NCI-H345 treated with DMSO at 0.1 percent for 48 hours (cell line): ENCODE measurements at regions not wholly inside any gene's neighbourhood (a gene's known extent, or its start where the extent isn't known, plus 50 kb on each side); places are given as distances from the start of the nearest gene placed in this dataset.
"Not testable (repeated sequence)": the region's sequence is repeated elsewhere in the genome, so short reads cannot be mapped to it uniquely, and the experiment has no call there.

ENCODE experiments used
- DNase-seq: peaks from one replicate; lab custom pipeline; 2025; ENCODE audit not compliant: unreplicated experiment; lab: John Stamatoyannopoulos, UW

- not testable (repeated sequence) for DNase-seq
Observed at GRCh38 chr3:912717-913116, 180.1 kb upstream of the CNTN6 start.

GRCh38 chr3:923161-923910, 169.5 kb upstream of the CNTN6 start:
- DNase-seq: no peak

- no peak for DNase-seq
Observed at GRCh38 chr3:930866-931265, 162.0 kb upstream of the CNTN6 start.

GRCh38 chr3:933326-933725, 159.5 kb upstream of the CNTN6 start:
- DNase-seq: no peak

GRCh38 chr3:944786-945185, 148.0 kb upstream of the CNTN6 start:
- no peak for DNase-seq

GRCh38 chr3:945738-946137, 147.1 kb upstream of the CNTN6 start:
- no peak for DNase-seq

GRCh38 chr3:952906-953305, 139.9 kb upstream of the CNTN6 start:
- no peak for DNase-seq

- no peak for DNase-seq
Observed at GRCh38 chr3:963255-963654, 129.6 kb upstream of the CNTN6 start.

- DNase-seq: no peak
Observed at GRCh38 chr3:963755-964154, 129.1 kb upstream of the CNTN6 start.

- no peak for DNase-seq
Observed at GRCh38 chr3:965826-966225, 127.0 kb upstream of the CNTN6 start.

- no peak for DNase-seq
Observed at GRCh38 chr3:966341-966740, 126.5 kb upstream of the CNTN6 start.

- no peak for DNase-seq
Observed at GRCh38 chr3:973340-973739, 119.5 kb upstream of the CNTN6 start.

GRCh38 chr3:976006-976405, 116.8 kb upstream of the CNTN6 start:
- no peak for DNase-seq

- no peak for DNase-seq
Observed at GRCh38 chr3:981156-981555, 111.7 kb upstream of the CNTN6 start.

GRCh38 chr3:988785-989184, 104.0 kb upstream of the CNTN6 start:
- DNase-seq: no peak

- no peak for DNase-seq
Observed at GRCh38 chr3:992871-993270, 100.0 kb upstream of the CNTN6 start.

GRCh38 chr3:1002010-1002409, 90.8 kb upstream of the CNTN6 start:
- DNase-seq: no peak

- no peak for DNase-seq
Observed at GRCh38 chr3:1007866-1008265, 85.0 kb upstream of the CNTN6 start.

GRCh38 chr3:1010228-1010627, 82.6 kb upstream of the CNTN6 start:
- no peak for DNase-seq

GRCh38 chr3:1015826-1016225, 77.0 kb upstream of the CNTN6 start:
- DNase-seq: no peak

GRCh38 chr3:1017870-1018269, 75.0 kb upstream of the CNTN6 start:
- no peak for DNase-seq

GRCh38 chr3:1019157-1019556, 73.7 kb upstream of the CNTN6 start:
- no peak for DNase-seq

GRCh38 chr3:1026395-1026794, 66.4 kb upstream of the CNTN6 start:
- DNase-seq: no peak
